ENCODE measurements at regions not wholly inside any gene's neighbourhood (a gene's known extent, or its start where the extent isn't known, plus 50 kb on each side); places are given as distances from the start of the nearest gene placed in this dataset.

- DNase-seq (ENCODE audit: low read depth in 3 of 3): no peak
These were observed 179.4 kb upstream of the PACRGL start for GRCh38 chr4:20520901-20521300.

- DNase-seq (ENCODE audit: low read depth in 3 of 3): no peak
These were observed 171.8 kb upstream of the PACRGL start for GRCh38 chr4:20528508-20528907.

GRCh38 chr4:20529691-20530090 lies 170.6 kb upstream of the PACRGL start:
- no peak for DNase-seq (ENCODE audit: low read depth in 3 of 3)

GRCh38 chr4:20532116-20532790 lies 168.0 kb upstream of the PACRGL start:
- DNase-seq (ENCODE audit: low read depth in 3 of 3): no peak

GRCh38 chr4:20532871-20533870 lies 167.1 kb upstream of the PACRGL start:
- DNase-seq (ENCODE audit: low read depth in 3 of 3): no peak

- no peak for DNase-seq (ENCODE audit: low read depth in 3 of 3)
These were observed 161.4 kb upstream of the PACRGL start for GRCh38 chr4:20538905-20539304.

- no peak for DNase-seq (ENCODE audit: low read depth in 3 of 3)
These were observed 157.1 kb upstream of the PACRGL start for GRCh38 chr4:20543131-20543530.

- DNase-seq (ENCODE audit: low read depth in 3 of 3): no peak
These were observed 155.6 kb upstream of the PACRGL start for GRCh38 chr4:20544645-20545044.

GRCh38 chr4:20552004-20552403 lies 148.3 kb upstream of the PACRGL start:
- no peak for DNase-seq (ENCODE audit: low read depth in 3 of 3)

GRCh38 chr4:20554134-20554533 lies 146.1 kb upstream of the PACRGL start:
- DNase-seq (ENCODE audit: low read depth in 3 of 3): no peak

GRCh38 chr4:20565075-20565721 lies 135.1 kb upstream of the PACRGL start:
- no peak for DNase-seq (ENCODE audit: low read depth in 3 of 3)

- DNase-seq (ENCODE audit: low read depth in 3 of 3): no peak
These were observed 129.1 kb upstream of the PACRGL start for GRCh38 chr4:20570981-20571715.

GRCh38 chr4:20572976-20573375 lies 127.3 kb upstream of the PACRGL start:
- DNase-seq (ENCODE audit: low read depth in 3 of 3): no peak

GRCh38 chr4:20574986-20575385 lies 125.3 kb upstream of the PACRGL start:
- no peak for DNase-seq (ENCODE audit: low read depth in 3 of 3)

GRCh38 chr4:20575486-20575885 lies 124.8 kb upstream of the PACRGL start:
- no peak for DNase-seq (ENCODE audit: low read depth in 3 of 3)

- DNase-seq (ENCODE audit: low read depth in 3 of 3): no peak
These were observed 123.4 kb upstream of the PACRGL start for GRCh38 chr4:20576861-20577260.

- DNase-seq (ENCODE audit: low read depth in 3 of 3): no peak
These were observed 122.6 kb upstream of the PACRGL start for GRCh38 chr4:20577702-20578101.

GRCh38 chr4:20580907-20581306 lies 119.4 kb upstream of the PACRGL start:
- DNase-seq (ENCODE audit: low read depth in 3 of 3): no peak

GRCh38 chr4:20589436-20589835 lies 110.8 kb upstream of the PACRGL start:
- DNase-seq (ENCODE audit: low read depth in 3 of 3): no peak

GRCh38 chr4:20590849-20591248 lies 109.4 kb upstream of the PACRGL start:
- no peak for DNase-seq (ENCODE audit: low read depth in 3 of 3)

- no peak for DNase-seq (ENCODE audit: low read depth in 3 of 3)
These were observed 108.7 kb upstream of the PACRGL start for GRCh38 chr4:20591571-20591970.

GRCh38 chr4:20592013-20592412 lies 108.2 kb upstream of the PACRGL start:
- DNase-seq (ENCODE audit: low read depth in 3 of 3): no peak

All from stimulated activated CD4-positive, alpha-beta T cell treated with anti-CD3 and anti-CD28 coated beads, TNF-alpha, amount 100 ng/mL, for 24 hours (primary cell).